Vagina (tissue), 2 donors: ENCODE measurements at regions not wholly inside any gene's neighbourhood (a gene's known extent, or its start where the extent isn't known, plus 50 kb on each side); places are given as distances from the start of the nearest gene placed in this dataset.
A peak's percentile ranks its signal among the peaks of the same experiment; 100 is the strongest.
"Not testable (repeated sequence)": the region's sequence is repeated elsewhere in the genome, so short reads cannot be mapped to it uniquely, and the experiment has no call there.

ENCODE experiments used
- DNase-seq, 2 donors: peaks; one replicate each; pipeline ENCODE4 v3.0.0-alpha.2; 2017; ENCODE audit errors: extremely low spot score in 2 of 2
- H3K27ac ChIP-seq: fragments of 200-600 bp; sonication (generic); one replicate; pipeline ENCODE4 v1.5.1; 2019
- H3K27me3 ChIP-seq: fragments of 200-600 bp; sonication (generic); one replicate; pipeline ENCODE4 v1.5.1; 2019
- H3K36me3 ChIP-seq, 2 donors: fragments of 200-600 bp; sonication (generic); one replicate each; pipeline ENCODE4 v1.5.1; 2017 to 2019
- H3K4me1 ChIP-seq: fragments of 200-600 bp; sonication (generic); one replicate; pipeline ENCODE4 v1.5.1; 2019
- H3K4me3 ChIP-seq, 2 donors: fragments of 200-600 bp; sonication (generic); 1 replicate in 1 of 2; 2 replicates in 1 of 2; pipeline ENCODE4 v1.5.1; 2016 to 2019
- H3K9me3 ChIP-seq: fragments of 200-600 bp; sonication (generic); one replicate; pipeline ENCODE4 v1.5.1; 2019
- CTCF ChIP-seq, 3 experiments: fragments of 450-650 bp in 2 of 3; fragments of 200-600 bp in 1 of 3; sonication (generic) in 1 of 3; IDR thresholded peaks; one replicate each; pipeline ENCODE4 v1.5.1; 2017 to 2019; ENCODE audit warnings: antibody characterized with exemption in 3 of 3, mild to moderate bottlenecking in 2 of 3, moderate library complexity in 2 of 3
- intact Hi-C: fragments of 100-400 bp; cut with DNase I; formaldehyde crosslinking; loops from one replicate; pipeline ENCODE4 v1.15.1; 2023

GRCh38 chr9:42656789-42657188 is 473.3 kb downstream of the SPATA31A6 start:
- H3K27me3 ChIP-seq, intact Hi-C loops, H3K4me1 ChIP-seq: not testable (repeated sequence)

DNA sequence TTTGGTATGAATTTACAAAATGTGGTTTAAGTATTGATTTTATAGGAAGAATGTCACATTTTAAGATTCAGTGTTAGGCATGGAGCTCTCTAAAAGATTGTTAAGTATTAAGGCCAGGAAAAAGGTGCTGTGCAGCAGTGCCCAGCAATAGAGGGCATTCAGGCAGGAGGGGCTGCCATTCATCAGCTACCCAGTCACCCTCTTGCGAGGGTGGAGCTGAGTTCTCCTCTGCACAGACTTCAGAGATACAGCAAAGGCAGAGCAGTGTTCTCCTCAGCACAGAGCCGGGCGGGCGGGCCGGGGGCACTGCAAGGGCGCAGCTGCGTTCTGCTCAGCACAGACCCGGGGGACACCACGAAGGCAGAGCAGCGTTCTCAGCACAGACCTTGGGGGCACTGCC is 474.0 kb downstream of the SPATA31A6 start:
- H3K27ac ChIP-seq, DNase-seq, H3K27me3 ChIP-seq, H3K36me3 ChIP-seq, H3K4me3 ChIP-seq, intact Hi-C loops, H3K9me3 ChIP-seq, H3K4me1 ChIP-seq: not testable (repeated sequence)

More at GRCh38 chr9:42656789-42657188, 473.3 kb downstream of the SPATA31A6 start:
- not testable (repeated sequence) for H3K4me3 ChIP-seq, H3K36me3 ChIP-seq, H3K9me3 ChIP-seq, H3K27ac ChIP-seq, DNase-seq

DNA sequence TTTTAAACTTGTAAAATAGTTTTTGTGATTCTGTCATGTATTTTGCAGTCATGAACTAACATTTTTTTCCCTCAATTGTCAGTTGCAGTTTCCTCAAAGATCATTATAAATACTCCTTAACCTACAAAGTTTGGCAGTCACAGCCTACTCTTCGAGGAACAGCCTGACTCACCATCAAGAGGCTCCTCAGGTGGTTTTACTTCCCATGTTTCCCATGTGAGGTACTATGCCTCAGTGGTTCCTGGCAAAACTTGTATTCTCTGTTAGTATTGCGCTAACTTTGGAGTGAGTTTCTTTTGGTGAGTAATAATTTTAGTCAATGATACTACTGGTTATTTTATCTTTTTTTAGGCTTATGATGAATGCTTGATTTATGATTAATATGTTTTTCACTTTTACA is 513.7 kb downstream of the SPATA31A6 start:
- H3K27ac ChIP-seq, H3K36me3 ChIP-seq, H3K27me3 ChIP-seq, DNase-seq, H3K4me1 ChIP-seq, H3K4me3 ChIP-seq, intact Hi-C loops, H3K9me3 ChIP-seq: not testable (repeated sequence)

GRCh38 chr9:42702890-42703289 is 519.4 kb downstream of the SPATA31A6 start:
- H3K9me3 ChIP-seq, intact Hi-C loops, DNase-seq, H3K4me1 ChIP-seq, H3K36me3 ChIP-seq, H3K27me3 ChIP-seq, H3K27ac ChIP-seq, H3K4me3 ChIP-seq: not testable (repeated sequence)

DNA sequence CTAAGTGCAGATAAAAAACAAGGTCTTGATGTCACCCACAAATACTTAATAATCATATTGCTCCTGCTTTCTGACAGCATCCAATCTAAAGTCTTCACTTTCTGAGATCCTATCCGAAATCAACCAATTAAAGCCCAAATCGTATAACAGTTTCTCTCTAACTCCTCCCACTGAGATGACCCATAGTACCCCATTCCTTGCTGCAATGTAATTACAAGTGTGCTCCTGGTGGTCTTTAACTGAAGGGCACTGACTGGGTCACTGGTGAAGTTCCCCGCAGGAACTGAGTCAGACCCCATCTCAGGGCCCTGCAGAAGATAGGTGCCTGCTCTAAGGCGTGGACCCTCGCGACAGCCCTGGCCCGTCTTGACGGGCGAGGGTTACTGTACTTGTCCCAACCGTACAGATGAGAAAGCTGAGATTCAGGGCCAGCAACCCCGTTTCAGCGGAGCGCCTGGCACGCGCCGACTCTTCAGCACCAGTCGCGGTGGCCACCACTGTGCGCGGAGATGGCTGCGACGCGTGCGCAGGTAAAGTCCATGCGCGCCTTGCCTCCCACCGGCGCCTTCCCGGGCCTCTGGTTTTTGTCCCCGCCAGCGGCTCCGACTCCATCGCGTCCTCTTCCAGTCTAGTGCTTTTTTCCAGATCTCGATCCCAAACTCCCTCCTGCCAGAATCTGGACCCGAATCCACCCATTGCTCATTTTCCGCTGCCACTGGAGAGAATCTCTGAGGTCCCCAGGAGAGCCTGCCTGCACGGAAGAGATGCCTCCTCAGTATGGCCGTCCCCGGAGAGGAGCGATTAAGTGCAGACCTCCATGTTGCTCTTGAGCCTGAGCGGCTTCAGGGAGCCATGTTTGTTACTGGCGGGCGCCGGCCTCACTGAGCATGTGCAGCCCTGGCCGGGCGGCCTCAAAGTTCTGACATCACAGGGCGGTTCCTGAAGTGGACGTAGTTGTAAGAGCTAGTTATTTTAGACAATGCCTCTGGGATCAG is 541.7 kb downstream of the SPATA31A6 start:
- H3K4me3 ChIP-seq, H3K4me1 ChIP-seq, H3K36me3 ChIP-seq, H3K9me3 ChIP-seq, H3K27me3 ChIP-seq, intact Hi-C loops, DNase-seq, H3K27ac ChIP-seq: not testable (repeated sequence)

DNA sequence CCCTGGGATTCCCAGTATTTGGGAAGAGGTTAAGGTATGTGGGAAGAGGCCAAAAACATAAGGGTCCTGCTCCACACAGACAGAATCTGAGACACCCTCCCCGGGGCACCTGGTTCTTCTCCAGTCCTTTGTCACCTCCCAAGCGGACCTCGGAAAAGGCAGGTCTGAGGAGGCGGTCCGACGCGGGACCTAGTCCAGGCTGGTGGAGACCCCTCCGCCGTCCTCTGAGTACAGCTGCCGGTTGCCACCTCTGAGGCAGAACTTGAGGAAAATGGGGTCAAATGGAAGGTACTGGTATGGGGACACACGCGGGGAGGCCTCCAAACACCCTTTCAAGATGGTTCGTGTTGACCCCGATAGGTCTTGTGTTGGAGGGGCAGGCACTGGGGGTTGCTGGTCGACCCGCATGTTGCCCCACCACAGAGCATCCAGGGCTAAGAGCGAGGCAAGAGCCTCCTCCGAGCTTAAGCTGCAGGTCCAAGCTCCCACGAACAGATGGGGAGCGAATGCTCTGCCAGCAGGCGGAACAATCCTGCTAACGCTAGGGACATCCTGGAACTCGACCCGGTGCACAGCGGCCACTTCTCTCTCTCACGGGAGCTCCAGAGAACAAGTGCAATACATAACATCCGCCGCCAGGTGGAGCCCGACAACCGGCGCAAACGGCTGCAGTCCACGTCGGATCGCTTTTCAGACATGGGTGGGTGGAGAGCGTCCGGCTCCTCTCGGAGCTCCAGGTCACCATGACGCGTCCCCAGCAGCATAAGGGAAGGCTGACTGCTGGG is 559.8 kb downstream of the SPATA31A6 start:
- H3K4me3 ChIP-seq, DNase-seq, H3K27me3 ChIP-seq, H3K4me1 ChIP-seq, H3K36me3 ChIP-seq, intact Hi-C loops, H3K27ac ChIP-seq, H3K9me3 ChIP-seq: not testable (repeated sequence)
- peak; percentile 36 to 65 (median 41) for TF ChIP-seq CTCF (IDR thresholded peaks at IDR 0.05)

- intact Hi-C loops, DNase-seq: not testable (repeated sequence)
These were observed 573.8 kb downstream of the SPATA31A6 start for GRCh38 chr9:42757251-42757650.

DNA sequence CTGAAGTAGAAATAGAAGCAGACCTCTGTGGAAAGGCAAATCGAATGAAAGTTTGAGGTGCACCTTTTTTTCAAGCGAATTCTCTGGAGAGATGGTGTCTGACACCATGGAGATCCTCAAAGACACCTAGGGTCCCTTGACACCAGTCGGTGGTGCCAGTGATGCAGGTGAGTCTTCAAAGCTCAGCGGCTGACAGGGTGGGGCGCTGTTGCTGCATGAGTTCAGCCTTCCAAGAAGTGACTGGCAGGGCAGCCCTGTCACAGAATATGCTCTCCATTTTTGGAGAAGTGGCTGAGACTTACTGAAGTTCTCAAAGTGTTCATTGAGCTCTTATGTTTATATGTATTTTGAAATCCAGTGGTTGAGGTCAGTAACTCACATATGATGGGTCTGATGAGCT is 575.9 kb downstream of the SPATA31A6 start:
- H3K9me3 ChIP-seq, H3K27ac ChIP-seq, H3K36me3 ChIP-seq, H3K27me3 ChIP-seq, H3K4me3 ChIP-seq, H3K4me1 ChIP-seq, intact Hi-C loops, DNase-seq: not testable (repeated sequence)

More at GRCh38 chr9:42757251-42757650, 573.8 kb downstream of the SPATA31A6 start:
- not testable (repeated sequence) for H3K4me3 ChIP-seq, H3K9me3 ChIP-seq, H3K27ac ChIP-seq, H3K27me3 ChIP-seq, H3K36me3 ChIP-seq, H3K4me1 ChIP-seq

GRCh38 chr9:42782201-42782600 is 598.7 kb downstream of the SPATA31A6 start:
- H3K4me1 ChIP-seq, intact Hi-C loops, H3K4me3 ChIP-seq: not testable (repeated sequence)

GRCh38 chr9:42792725-42793124 is 609.3 kb downstream of the SPATA31A6 start:
- H3K27ac ChIP-seq, H3K9me3 ChIP-seq, DNase-seq, H3K36me3 ChIP-seq, H3K4me3 ChIP-seq, intact Hi-C loops, H3K27me3 ChIP-seq, H3K4me1 ChIP-seq: not testable (repeated sequence)

More at GRCh38 chr9:42782201-42782600, 598.7 kb downstream of the SPATA31A6 start:
- H3K27me3 ChIP-seq, H3K9me3 ChIP-seq, H3K36me3 ChIP-seq, H3K27ac ChIP-seq, DNase-seq: not testable (repeated sequence)

- H3K9me3 ChIP-seq, H3K4me1 ChIP-seq, H3K4me3 ChIP-seq, H3K36me3 ChIP-seq, H3K27ac ChIP-seq, intact Hi-C loops, DNase-seq, H3K27me3 ChIP-seq: not testable (repeated sequence)
These were observed 615.1 kb downstream of the SPATA31A6 start for GRCh38 chr9:42798571-42798970.

DNA sequence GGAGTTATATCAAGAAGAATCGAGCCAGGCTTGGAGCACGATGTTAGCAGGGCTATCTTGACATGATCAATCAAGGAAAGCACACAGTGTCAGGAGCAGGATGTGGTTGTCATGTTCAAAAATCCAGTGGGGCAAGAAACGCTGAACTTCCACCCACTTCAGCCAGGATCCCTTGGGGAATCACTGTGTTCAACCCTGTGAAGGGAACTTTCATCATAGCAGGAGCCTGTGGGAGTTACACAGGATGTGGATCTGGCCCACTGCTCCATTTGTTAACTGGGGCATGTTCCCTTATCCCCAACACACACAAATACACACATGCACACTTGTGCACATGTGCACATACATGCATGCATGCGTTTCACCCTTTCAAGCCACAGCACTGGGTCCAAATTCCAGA is 619.3 kb downstream of the SPATA31A6 start:
- H3K27me3 ChIP-seq, H3K9me3 ChIP-seq, DNase-seq, intact Hi-C loops, H3K4me3 ChIP-seq, H3K36me3 ChIP-seq, H3K4me1 ChIP-seq, H3K27ac ChIP-seq: not testable (repeated sequence)
